Esophagus mucosa (tissue), 1 donor: ENCODE measurements at regions not wholly inside any gene's neighbourhood (a gene's known extent, or its start where the extent isn't known, plus 50 kb on each side); places are given as distances from the start of the nearest gene placed in this dataset.
A peak's percentile ranks its signal among the peaks of the same experiment; 100 is the strongest.

Experiments
- ATAC-seq: fragments of 200-7000 bp; cut with Tn5 transposase; one replicate; pipeline ENCODE4 v1.9.1; 2020
- donor health status: DM: yes; HTN: yes; CAD: no.

DNA sequence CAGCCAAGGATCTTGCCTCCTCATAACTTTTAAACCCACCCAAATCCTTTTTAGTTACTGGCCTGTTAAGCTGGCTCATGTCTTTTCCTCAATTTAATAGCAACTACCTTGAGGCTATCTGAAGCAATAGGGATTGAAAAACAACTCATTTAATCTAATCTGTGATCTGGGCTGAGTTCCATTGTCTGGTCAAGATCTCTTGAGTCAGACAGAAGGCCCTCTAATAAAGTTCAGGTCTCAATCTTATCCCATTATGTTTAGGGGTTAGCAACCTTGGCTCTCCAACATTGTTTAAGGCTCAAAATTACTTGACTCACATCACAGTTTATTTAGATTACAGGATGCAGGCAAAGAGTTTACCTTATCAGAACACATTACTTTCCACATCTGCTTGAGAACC is 436.1 kb downstream of the ANKRD50 start:
- no peak for ATAC-seq

DNA sequence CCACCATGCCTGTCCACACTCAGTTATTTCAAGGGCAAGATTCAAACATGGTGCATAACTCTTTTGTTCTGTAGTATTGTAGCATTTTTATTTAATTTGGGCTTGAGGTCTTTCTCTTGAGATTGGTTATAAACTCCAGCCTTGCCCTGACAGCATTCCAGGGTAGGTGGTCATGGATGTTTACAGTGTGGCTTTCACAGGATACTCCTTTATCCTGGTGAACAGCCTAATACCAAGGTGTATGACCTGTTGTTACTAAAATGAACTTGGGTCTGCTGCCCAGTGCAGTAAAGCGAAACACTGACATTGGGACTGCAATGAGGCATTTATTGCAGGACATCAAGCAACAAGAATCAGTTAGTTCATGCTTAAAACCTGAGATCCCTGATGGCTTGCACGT is 434.8 kb downstream of the ANKRD50 start:
- no peak for ATAC-seq

DNA sequence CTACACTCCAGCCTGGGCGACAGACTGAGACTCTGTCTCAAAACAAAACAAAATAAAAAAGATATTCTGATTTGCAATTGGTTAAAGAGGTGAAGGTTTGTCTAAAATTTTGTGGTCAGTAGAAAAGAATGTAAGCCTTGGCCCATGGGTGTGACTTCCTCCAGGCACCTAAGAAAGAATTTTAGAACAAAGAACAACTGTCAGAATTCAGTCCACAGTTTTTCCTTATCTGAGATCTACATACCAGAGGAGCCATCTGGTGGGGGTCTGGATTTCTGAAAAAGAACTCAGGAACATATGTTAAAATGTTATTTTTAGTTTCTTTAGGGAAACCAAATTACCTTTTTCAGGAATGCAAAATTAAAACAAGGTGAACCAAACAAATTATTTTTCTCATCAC is 434.1 kb downstream of the ANKRD50 start:
- no peak for ATAC-seq

DNA sequence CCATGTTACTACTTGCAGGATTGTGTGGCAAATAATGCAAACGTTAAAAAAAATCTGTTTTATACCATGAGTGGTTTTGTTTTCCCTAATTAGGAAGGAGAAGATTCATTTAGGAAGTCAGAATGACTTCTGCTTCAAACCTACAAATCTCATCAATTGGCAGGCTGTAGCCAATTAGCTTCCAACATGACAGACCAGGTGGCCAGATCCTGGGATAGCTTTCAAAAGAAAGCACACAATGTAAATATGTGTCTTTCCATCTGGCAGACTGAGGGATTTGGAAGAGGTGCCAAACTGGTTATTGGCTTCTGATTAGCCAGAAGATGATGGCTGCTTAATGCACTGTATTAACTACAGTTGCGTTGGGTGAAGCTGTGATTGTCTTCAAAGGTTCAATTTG is 432.8 kb downstream of the ANKRD50 start:
- ATAC-seq, result no peak

DNA sequence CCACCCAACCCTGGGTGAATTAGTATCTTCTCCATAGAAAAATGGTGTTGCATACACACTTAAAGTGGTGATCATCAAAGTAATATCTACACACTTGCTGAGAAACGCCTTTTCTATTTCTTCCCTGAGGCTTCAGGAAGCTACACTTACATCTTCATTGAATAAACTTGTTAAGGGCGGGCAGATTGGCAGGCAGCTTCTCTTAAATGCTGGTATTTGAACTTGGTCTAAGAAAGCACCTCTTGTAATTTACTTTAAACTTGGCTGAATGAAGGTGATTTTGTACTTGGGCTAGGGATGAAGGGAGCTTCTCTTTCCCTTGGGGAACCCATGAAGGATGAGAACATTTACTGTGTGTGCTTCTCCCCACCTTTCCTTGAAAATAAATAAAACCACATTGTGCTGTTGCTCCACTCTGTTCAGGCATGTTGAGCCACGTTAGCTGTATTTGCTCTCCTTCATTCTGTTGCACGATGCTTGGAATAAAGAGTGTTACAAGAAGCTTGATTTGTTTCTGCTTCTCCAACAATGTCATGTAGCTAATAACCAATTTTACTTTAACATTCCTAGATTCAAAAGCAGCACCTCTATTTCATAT is 430.1 kb downstream of the ANKRD50 start:
- peak; percentile 79 for ATAC-seq

DNA sequence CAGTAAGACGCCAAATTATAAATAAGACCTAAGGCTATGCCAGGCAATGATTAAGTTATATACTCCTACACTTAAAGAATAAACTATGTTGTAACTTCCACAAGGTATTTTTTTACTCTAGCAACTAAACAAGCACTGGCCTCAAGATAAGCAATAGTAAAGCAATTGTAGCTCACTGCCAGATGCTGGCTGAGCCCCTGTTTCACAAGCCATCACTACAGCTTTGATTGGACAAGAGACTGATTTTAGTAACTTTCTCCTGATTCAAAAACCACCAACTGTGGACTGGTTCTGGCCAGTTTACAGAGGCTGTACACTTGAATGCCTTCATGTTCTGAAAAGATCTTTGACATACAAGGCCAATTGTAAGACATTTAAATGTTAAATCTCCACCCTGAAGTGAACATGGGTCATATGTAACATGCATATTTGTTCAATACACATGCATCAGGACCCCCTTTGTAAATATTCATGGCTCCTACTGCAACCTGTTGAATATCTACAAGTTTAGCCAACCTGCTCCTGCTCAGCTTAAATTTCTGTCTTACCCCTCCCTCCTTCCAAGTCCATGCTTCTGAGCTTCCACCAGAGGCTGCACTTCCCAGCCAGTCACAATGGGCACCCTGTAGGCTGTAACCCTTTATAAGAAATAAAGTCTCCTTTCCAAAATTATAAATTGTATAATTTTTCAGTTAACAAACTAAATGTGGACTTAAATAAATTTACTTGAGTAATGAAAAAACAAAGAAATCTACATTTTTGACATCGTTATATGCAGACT is 423.6 kb downstream of the ANKRD50 start:
- ATAC-seq, result no peak

DNA sequence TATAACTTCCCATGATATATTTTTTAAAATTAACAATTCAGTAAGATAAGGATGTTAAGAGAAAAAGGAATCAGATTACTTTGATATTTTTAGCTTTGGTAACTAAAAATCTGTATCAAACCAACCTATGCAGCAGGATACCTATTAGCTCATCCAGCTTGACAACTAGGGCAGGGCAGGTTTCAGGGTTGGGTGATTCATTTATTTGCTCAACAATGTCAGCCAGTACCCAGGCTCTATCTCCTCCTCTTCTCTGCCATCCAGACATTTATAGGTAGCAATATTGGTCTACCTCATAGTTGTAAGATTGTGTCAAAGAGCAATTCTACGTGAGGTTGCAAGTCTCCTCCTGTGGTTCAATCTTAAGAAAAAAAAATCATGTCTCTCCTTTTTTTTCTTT is 421.9 kb downstream of the ANKRD50 start:
- ATAC-seq, result peak; percentile 85

DNA sequence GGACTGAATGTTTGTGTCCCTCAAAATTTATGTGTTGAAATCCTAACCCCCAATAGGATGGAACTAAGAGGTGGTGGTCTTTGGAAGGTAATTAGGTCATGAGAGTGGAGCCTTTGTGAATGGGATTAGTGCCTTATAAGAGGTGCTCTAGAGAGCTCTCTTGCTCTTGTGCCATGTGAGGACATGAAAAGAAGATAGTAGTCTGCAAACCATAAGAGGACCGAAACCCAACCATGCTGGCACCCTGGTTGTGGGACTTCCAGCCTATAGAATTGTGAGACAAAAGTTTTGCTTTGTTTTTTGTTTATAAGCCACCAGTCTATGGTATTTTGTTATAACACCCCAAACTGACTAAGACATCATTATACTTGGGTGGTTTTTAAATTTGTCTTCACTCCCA is 417.1 kb downstream of the ANKRD50 start:
- ATAC-seq, result no peak

DNA sequence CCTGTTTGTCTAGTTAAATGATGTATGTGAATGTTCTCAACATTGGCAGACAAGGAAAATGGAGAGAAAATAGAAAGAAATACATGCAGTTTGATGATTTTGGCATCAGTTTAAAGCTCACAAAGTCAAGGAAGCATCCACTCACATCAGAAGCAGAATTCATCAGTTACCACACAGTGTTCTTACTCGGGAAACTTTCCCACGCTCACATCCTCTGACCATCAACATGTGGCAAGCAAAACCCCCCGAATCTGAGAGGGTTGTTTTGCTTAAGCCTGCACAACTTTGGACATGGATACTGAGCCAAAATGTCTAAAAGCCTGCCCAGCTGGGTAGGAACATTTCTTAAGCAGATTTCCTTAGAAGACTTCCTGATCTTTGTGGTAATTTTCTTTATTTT is 407.6 kb downstream of the ANKRD50 start:
- ATAC-seq, result no peak

DNA sequence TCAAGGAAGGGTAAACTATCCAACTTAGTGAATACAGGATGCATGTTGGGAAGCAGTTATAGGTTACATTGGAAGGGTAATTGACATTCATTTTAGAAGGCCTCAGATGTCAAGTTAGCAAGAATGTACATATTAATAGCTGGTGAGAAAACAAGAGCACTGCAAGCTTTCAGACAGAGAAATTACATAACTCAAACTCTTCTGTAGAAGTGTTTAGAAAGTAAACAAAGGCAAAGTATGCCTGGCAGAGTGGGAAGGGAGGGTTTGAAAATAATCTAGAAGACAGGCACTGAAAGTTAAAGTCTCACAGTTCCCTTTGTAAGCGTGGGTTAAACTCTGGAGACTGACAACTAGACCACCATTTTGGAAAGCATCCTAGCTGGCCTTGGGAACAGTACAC is 406.2 kb downstream of the ANKRD50 start:
- no peak for ATAC-seq

DNA sequence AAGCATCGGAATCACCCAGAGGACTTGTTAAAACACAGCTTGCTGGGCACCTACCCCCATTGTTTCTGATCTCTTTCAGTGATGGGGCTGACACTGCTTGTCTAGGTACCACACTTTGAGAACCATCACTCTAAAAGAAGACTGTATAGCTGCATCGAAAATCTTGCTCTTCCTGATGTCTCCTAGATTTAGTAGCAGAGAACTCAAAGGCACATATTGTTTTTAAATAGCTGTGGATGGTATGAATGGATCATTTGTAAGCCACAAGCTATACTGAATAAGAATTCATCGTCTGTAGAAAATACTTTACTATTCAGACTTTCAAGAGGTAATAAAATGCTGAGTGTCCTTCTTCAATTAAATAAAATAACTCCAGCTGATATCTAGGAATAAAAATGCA is 405.4 kb downstream of the ANKRD50 start:
- no peak for ATAC-seq

DNA sequence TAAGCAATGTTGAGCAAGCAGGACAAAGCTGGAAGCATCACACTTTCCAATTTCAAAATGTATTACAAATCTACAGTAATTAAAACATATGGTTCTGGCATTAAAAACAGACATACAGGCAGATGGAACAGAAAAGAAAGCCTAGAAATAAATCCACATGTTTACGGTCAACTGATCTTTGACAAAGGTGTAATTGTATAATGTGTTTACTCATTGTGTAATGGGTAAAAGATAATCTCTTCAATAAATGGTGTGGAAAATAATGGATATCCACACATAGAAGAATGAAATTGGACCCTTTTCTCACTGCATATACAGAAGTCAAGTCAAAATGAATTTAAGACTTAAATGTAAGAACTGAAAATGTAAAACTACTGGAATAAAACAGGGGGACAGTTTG is 394.2 kb downstream of the ANKRD50 start:
- ATAC-seq, result no peak

DNA sequence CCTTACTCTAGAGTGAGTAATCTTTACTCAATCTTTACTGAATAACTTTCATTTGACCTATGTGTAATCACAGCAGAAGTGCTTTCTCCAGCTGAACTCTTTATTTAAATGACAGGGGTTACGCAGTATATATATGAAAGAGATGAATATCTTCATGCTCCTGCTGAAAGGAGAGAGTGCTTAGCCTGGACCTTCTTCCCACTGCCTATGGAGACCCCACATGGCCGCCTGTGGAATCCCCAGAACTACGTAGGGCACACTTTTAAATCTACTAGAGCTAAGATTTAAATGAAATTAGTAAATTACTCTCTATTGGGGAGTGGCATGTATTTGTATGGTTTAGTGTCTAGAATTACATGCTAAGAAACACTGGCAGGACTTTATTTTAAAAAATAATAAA is 391.2 kb downstream of the ANKRD50 start:
- ATAC-seq, result no peak

DNA sequence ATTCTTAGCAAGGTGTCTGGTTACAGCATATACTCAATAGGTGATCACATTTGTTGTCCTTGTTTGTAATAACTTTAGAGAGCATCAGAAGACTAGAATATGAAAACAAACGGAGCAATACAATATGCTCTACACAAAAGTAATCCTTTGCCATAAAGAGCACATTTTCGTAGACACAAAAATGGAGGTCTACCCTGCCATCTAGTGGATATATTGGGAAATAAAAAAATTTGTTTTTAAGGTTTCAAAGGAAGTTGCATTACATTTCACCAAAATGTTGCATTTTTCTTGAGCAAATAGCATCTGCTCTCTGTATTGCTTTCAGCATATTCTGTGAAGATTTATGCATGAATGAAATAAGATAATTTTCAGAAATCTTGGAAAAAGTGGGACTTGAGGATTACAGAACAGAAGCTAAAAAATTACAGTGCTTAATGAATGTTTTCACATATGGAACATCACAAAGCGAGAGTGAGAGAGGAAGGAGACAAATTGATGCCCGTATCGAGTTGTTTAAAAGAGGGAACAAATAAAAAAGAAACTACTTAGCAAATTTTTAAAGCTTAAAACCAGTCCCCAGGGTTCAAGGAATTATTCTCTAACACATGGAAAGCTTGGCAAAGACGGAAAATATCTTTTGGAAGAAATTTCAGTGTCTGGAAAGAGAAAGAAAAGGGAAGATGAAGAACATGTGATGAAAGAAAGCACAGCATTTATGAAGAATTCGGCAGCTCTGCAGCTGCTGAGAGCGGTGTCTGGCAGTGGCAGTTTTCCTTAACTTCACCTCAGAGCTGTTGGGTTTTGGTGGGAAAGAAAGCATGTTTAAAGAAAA is 390.1 kb downstream of the ANKRD50 start:
- ATAC-seq, result no peak

DNA sequence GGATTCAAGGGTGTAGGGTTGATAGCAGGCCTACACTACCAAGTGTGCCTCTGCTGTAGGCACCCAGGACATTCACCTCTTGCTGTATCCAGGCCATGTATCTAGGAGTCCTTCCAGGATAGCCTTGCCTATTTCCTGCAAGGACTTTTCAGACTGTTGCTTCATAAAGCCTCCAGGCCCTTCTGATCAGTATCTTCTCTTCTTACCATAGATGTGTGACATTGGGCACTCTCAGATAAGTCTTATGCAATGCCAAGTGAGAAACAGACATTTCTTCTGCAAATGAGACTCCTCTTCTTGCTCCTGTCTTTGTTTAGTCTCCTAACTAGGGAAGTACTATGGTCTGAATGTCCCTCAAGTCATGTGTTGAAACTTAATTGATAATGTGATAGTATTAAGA is 386.8 kb downstream of the ANKRD50 start:
- no peak for ATAC-seq

DNA sequence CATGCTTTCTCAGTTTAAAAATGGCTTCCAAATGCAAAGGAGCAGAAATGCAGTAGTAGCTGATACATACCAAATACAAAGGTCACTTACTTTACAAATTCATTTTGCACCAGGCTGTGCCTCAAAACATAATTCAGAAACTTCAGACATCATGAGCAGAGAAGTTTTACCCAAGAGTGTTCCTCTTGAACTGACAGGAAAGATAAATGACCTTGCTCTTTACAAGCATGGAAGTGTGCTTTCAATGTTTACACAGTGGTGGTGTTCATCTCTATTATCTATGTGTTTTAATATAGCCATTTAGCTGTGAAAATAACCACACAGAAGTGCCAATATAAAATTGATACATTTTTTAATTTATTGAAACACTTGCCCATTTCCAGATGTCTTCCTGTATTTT is 383.4 kb downstream of the ANKRD50 start:
- ATAC-seq, result no peak

DNA sequence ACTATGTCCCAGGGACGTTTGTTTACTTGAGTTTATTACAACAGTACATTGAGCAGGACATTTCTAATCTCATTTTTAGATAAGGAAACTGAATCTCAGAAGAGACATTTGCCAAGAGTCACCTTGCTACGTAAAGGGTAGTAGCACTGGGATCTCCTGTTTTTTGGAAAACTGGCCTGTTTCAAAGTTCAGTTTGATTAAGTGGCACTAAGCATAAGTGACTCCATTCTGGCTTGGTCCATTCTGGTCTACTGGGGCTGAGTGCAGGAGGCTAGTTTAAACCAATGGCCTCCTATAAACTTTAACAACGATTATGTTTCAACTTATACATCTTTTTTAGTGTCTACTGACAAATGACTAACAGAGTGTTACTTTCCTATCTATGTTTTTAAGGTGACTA is 382.5 kb downstream of the ANKRD50 start:
- ATAC-seq, result no peak

DNA sequence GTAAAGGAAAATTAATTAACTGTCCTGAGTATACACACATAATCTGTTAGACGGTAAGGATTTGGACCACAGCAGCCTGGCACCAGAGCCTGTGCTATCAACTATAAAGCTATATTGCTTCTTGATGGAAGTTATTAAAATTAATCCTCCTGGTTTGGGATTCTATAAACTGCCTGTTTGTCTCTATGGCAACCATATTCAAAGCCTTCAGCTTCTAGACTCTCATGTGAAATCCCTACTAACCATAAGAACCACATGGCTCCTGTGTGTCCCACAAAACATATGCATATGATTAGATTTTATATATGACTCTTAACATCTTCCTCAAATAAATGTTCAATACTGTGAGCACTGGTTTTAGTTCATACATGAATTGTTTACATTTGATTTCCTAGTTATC is 380.8 kb downstream of the ANKRD50 start:
- no peak for ATAC-seq

DNA sequence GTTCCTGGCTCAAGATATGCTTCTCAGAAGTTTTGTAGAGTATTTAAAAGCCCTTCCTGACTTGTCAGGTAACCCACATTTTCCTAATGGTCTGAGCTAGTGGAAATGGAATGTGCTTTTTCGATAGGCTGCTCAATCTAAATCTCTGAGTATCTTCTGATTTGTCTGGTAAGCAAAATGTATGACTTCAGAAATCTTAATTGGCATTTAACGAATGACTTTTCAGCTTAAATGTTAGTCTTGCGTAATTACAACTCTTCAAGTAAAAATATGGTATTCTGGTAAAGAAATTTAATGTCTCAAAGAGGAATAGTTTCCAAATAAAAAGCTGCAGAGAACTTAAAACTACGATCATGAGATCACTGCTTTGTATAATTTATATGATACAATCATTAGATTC is 379.1 kb downstream of the ANKRD50 start:
- no peak for ATAC-seq

DNA sequence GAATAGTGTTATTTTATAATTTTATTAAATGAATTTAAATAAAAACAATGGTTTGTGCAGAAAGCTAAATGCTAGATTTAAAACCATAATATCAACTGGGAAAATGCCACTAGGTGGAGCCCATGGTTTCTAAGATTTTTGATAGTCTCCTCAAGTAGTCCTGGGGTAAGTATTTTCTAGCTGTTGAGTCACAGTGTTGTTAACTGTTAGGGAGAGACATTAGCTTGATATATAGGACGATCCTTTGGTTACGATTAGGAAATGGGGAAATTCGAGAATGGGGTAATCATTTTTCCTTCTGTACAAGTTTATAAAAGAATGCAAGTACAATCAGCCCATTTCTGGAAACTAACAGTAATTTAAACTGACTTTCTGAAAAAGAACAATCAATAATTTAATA is 378.4 kb downstream of the ANKRD50 start:
- ATAC-seq, result peak; percentile 81

DNA sequence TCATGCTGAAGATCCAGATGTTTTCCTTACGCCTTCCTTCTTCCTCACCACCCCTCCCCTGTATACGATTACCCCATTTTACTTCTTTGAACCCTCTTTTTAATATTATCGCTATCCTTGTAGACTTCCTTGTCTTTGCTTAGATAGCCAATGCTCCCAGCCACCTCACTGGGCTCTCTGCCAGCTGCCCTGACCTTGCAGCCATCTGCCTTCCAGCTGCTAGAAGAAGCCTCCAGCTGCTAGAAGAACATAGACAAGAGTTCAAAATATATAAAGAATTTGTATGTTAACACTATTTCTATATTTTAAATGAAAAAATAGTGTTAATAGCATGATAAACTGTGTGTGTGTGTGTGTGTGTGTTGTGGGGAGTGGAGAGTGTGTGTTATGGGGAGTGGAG is 374.7 kb downstream of the ANKRD50 start:
- ATAC-seq, result no peak

DNA sequence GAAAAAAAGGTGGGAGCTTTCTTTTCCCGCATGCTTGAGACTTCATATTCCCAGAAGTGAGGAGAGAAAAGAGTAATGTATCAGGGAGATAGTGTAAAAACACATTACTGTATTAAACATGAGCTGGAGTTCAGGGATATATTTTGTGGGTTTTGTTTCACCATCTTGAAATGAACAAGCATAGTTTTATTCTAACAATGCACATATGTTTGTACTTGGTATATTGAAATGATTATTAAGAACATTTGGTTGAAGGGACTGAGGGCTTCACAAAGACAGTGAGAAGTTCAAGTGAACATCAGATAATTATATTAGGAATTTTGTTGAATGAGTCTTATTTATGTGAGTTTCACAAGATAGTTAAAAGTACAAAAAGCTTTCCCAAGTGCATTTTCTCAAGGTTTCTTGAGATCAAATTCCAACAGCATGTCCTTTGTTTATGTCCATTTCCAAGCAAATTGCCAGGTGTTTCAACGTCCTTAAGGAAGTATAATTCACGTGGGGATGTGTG is 368.8 kb downstream of the ANKRD50 start:
- ATAC-seq, result no peak

DNA sequence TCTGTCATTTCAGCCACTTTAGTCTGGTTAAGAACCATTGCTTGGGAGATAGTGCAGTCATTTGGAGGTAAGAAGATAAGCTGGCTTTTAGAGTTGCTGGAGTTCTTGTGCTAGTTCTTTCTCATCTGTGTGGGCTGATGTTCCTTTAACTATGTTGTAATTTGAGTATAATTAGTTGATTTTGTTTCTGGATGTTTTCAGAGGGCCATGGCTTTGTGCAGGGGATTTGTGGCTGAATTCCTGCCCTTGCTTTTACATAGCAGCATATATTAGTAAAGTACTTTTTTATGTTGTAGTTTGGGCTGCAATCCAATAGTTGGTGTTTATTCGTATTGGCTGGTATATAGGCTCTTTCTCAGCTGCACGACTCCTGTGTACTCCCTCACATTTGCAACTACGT is 339.6 kb downstream of the ANKRD50 start:
- no peak for ATAC-seq

DNA sequence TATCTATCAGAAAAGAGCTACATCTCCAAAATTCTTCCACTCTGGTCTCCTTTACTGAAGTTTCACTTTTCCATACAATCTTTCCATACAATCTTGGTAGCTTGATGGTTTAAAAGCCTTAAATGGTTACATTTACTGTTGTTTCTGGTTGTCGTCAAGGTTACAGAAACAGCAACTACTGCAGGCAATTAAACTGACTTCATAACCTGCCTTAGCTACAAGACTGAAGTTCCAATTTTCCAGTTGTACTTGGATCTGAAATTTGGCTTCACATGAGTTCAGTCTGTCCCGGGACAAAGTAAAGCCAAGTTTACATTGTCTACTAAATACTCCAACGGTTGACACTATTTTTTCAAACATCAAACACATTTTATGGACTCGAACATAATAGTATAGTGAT is 326.4 kb downstream of the ANKRD50 start:
- ATAC-seq, result no peak
